ENCODE measurements at regions not wholly inside any gene's neighbourhood (a gene's known extent, or its start where the extent isn't known, plus 50 kb on each side); places are given as distances from the start of the nearest gene placed in this dataset.
"Not testable (repeated sequence)": the region's sequence is repeated elsewhere in the genome, so short reads cannot be mapped to it uniquely, and the experiment has no call there.

GRCh38 chr2:143870696-143871095 is 649.2 kb downstream of the ZEB2 start:
- no peak for DNase-seq (ENCODE audit: low read depth, low spot score)

- no peak for DNase-seq (ENCODE audit: low read depth, low spot score)
These were observed 662.9 kb downstream of the ZEB2 start for GRCh38 chr2:143856978-143857377.

- DNase-seq (ENCODE audit: low read depth, low spot score): no peak
These were observed 667.2 kb downstream of the ZEB2 start for GRCh38 chr2:143852759-143853158.

- DNase-seq (ENCODE audit: low read depth, low spot score): no peak
These were observed 669.8 kb downstream of the ZEB2 start for GRCh38 chr2:143850084-143850483.

- no peak for DNase-seq (ENCODE audit: low read depth, low spot score)
These were observed 672.7 kb downstream of the ZEB2 start for GRCh38 chr2:143847257-143847656.

GRCh38 chr2:143844986-143845385 is 674.9 kb downstream of the ZEB2 start:
- DNase-seq (ENCODE audit: low read depth, low spot score): no peak

GRCh38 chr2:143843686-143844085 is 676.2 kb downstream of the ZEB2 start:
- no peak for DNase-seq (ENCODE audit: low read depth, low spot score)

GRCh38 chr2:143842836-143843235 is 677.1 kb downstream of the ZEB2 start:
- DNase-seq (ENCODE audit: low read depth, low spot score): no peak

GRCh38 chr2:143841935-143842334 is 678.0 kb downstream of the ZEB2 start:
- no peak for DNase-seq (ENCODE audit: low read depth, low spot score)

- no peak for DNase-seq (ENCODE audit: low read depth, low spot score)
These were observed 679.3 kb downstream of the ZEB2 start for GRCh38 chr2:143840601-143841000.

- no peak for DNase-seq (ENCODE audit: low read depth, low spot score)
These were observed 679.7 kb downstream of the ZEB2 start for GRCh38 chr2:143840194-143840593.

- no peak for DNase-seq (ENCODE audit: low read depth, low spot score)
These were observed 680.5 kb downstream of the ZEB2 start for GRCh38 chr2:143839456-143839855.

- DNase-seq (ENCODE audit: low read depth, low spot score): not testable (repeated sequence)
These were observed 682.9 kb downstream of the ZEB2 start for GRCh38 chr2:143837055-143837454.

- DNase-seq (ENCODE audit: low read depth, low spot score): no peak
These were observed 684.4 kb downstream of the ZEB2 start for GRCh38 chr2:143835481-143835880.

- no peak for DNase-seq (ENCODE audit: low read depth, low spot score)
These were observed 686.8 kb downstream of the ZEB2 start for GRCh38 chr2:143833015-143833660.

GRCh38 chr2:143830476-143830875 is 689.4 kb downstream of the ZEB2 start:
- DNase-seq (ENCODE audit: low read depth, low spot score): no peak

GRCh38 chr2:143828763-143829537 is 691.0 kb downstream of the ZEB2 start:
- DNase-seq (ENCODE audit: low read depth, low spot score): no peak

GRCh38 chr2:143824791-143825190 is 695.1 kb downstream of the ZEB2 start:
- no peak for DNase-seq (ENCODE audit: low read depth, low spot score)

- no peak for DNase-seq (ENCODE audit: low read depth, low spot score)
These were observed 694.7 kb downstream of the ARHGAP15 start for GRCh38 chr2:143823876-143824275.

- no peak for DNase-seq (ENCODE audit: low read depth, low spot score)
These were observed 694.1 kb downstream of the ARHGAP15 start for GRCh38 chr2:143823296-143823695.

- no peak for DNase-seq (ENCODE audit: low read depth, low spot score)
These were observed 693.5 kb downstream of the ARHGAP15 start for GRCh38 chr2:143822736-143823135.

GRCh38 chr2:143819764-143820163 is 690.5 kb downstream of the ARHGAP15 start:
- no peak for DNase-seq (ENCODE audit: low read depth, low spot score)

GRCh38 chr2:143819190-143819735 is 690.0 kb downstream of the ARHGAP15 start:
- no peak for DNase-seq (ENCODE audit: low read depth, low spot score)

All from iPS DF 19.7 (cell line).